OCI-LY1 (cell line): ENCODE measurements at regions not wholly inside any gene's neighbourhood (a gene's known extent, or its start where the extent isn't known, plus 50 kb on each side); places are given as distances from the start of the nearest gene placed in this dataset.

Source experiments
- CTCF ChIP-seq: fragments of 200-600 bp; sonication (generic), shearing (Covaris generic); IDR thresholded peaks from 2 replicates; pipeline ENCODE4 v1.5.1; 2017; ENCODE audit warnings: mild to moderate bottlenecking, antibody characterized with exemption, low read length, moderate library complexity, mixed read lengths
- EZH2 ChIP-seq: fragments of 200-600 bp; sonication (generic), shearing (Covaris generic); IDR thresholded peaks from 2 replicates; pipeline ENCODE4 v1.8.0; 2017; ENCODE audit warnings: borderline replicate concordance, mixed run types, mild to moderate bottlenecking, antibody characterized with exemption, low read length, moderate library complexity, mixed read lengths

GRCh38 chr6:67898875-67899274 is 736.2 kb upstream of the ADGRB3 start:
- TF ChIP-seq EZH2 (no peak), CTCF (no peak)
